ENCODE measurements at regions not wholly inside any gene's neighbourhood (a gene's known extent, or its start where the extent isn't known, plus 50 kb on each side); places are given as distances from the start of the nearest gene placed in this dataset.

DNA sequence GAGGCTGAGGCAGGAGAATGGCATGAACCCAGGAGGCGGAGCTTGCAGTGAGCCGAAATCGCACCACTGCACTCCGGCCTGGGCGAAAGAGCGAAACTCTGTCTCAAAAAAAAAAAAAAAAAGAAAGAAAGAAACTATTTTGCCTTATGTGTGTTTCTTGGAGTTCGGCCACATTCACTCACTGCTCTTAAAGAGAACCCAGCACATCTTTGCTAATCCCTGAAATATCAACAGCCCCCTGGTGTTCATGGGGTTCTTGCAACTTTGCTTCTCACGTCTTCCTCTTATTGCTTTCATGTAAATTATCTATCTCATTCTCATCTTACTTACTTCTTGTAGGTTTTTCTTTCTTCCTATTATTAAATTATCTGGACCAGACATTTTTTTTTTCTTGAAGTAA lies 126.3 kb upstream of the ASTN2 start:
- TF ChIP-seq, protein P1, sequence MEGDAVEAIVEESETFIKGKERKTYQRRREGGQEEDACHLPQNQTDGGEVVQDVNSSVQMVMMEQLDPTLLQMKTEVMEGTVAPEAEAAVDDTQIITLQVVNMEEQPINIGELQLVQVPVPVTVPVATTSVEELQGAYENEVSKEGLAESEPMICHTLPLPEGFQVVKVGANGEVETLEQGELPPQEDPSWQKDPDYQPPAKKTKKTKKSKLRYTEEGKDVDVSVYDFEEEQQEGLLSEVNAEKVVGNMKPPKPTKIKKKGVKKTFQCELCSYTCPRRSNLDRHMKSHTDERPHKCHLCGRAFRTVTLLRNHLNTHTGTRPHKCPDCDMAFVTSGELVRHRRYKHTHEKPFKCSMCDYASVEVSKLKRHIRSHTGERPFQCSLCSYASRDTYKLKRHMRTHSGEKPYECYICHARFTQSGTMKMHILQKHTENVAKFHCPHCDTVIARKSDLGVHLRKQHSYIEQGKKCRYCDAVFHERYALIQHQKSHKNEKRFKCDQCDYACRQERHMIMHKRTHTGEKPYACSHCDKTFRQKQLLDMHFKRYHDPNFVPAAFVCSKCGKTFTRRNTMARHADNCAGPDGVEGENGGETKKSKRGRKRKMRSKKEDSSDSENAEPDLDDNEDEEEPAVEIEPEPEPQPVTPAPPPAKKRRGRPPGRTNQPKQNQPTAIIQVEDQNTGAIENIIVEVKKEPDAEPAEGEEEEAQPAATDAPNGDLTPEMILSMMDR (IDR thresholded peaks at IDR 0.05) = no peak
- Histone ChIP-seq H3K27ac (no peak overlapping the region), H3K4me1 (no peaks in the 10 kb centered on the region), H3K4me3 (no peak overlapping the region), H3K36me3 (no peaks in the 10 kb centered on the region), H3K9me3 (no peaks in the 10 kb centered on the region), H3K27me3 (no peaks in the 10 kb centered on the region)
- DNase-seq (ENCODE audit: low spot score in 2 of 2) = no peak
- intact Hi-C loops (cut with DNase I) = no loop called here

DNA sequence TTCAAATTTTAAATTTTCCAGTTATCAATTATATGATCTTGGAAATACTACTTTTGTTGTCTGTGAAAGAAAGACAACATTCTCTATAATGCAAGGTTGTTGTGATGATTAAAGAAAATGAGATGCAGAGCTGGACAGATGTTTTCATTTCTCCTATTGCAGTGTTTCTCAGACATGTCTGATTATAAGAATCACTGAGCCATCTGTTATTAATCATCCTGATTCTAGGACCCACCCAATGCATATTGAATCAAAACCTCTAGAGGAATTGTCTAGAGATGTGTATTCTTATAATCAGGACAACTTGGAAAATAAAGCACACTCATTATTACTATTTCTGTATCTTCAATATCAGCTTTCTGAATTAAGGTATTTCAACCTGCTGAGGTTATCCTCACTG lies 121.1 kb upstream of the ASTN2 start:
- intact Hi-C loops (cut with DNase I) = no loop called here
- no peak overlapping the region for H3K27ac ChIP-seq
- no peaks in the 10 kb centered on the region for H3K27me3 ChIP-seq
- TF ChIP-seq, protein P1 (IDR thresholded peaks at IDR 0.05) = no peak
- H3K9me3 ChIP-seq = no peaks in the 10 kb centered on the region
- H3K4me1 ChIP-seq = no peaks in the 10 kb centered on the region
- no peak overlapping the region for H3K4me3 ChIP-seq
- no peaks in the 10 kb centered on the region for H3K36me3 ChIP-seq
- no peak for DNase-seq (ENCODE audit: low spot score in 2 of 2)

DNA sequence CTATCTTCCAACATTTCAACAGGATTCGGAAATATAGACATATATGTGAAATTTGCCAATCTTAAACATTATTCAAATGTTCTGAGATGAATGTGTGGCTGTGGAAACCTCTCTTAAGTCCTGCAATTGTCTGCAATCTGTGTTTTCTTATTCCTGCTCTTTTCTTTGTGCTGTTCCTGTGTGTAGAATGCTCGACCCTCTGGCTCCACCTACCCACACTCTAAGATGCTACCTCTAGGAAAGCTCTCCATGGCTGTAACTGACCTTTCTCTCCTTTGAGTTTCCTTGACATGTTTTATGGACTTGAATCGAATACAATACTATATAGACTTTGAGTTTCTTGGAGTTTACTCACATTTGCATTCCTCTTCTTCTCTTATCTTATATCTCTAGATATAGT lies 120.6 kb upstream of the ASTN2 start:
- Histone ChIP-seq H3K4me1 (no peaks in the 10 kb centered on the region), H3K4me3 (no peak overlapping the region), H3K27me3 (no peaks in the 10 kb centered on the region), H3K9me3 (no peaks in the 10 kb centered on the region), H3K27ac (no peak overlapping the region), H3K36me3 (no peaks in the 10 kb centered on the region)
- DNase-seq (ENCODE audit: low spot score in 2 of 2) = no peak
- TF ChIP-seq, protein P1 (IDR thresholded peaks at IDR 0.05) = no peak
- intact Hi-C loops (cut with DNase I) = no loop called here

DNA sequence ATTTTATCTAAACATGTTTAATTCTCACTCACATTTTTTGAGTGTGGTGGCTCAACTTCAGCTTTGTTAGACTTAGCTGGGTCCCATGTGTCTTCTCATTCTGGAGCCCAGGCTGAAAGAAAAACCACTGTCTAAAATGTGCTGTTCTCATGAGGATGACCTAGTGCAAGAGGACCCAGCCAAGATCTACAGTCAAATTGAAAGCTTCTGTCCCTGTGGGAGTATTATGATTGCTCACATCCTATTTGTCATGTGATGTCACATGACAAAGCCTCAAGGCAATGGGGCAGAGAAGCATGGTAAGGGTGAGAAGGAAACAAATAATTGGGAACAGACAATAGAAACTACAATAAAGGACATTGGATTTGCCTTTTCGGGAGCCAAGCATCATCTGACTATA lies 113.4 kb upstream of the ASTN2 start:
- intact Hi-C loops (cut with DNase I) = no loop called here
- no peak for DNase-seq (ENCODE audit: low spot score in 2 of 2)
- Histone ChIP-seq H3K27me3 (no peaks in the 10 kb centered on the region), H3K4me1 (no peaks in the 10 kb centered on the region), H3K27ac (no peak overlapping the region), H3K36me3 (no peaks in the 10 kb centered on the region), H3K4me3 (no peak overlapping the region), H3K9me3 (no peaks in the 10 kb centered on the region)
- TF ChIP-seq, protein P1 (IDR thresholded peaks at IDR 0.05) = no peak

DNA sequence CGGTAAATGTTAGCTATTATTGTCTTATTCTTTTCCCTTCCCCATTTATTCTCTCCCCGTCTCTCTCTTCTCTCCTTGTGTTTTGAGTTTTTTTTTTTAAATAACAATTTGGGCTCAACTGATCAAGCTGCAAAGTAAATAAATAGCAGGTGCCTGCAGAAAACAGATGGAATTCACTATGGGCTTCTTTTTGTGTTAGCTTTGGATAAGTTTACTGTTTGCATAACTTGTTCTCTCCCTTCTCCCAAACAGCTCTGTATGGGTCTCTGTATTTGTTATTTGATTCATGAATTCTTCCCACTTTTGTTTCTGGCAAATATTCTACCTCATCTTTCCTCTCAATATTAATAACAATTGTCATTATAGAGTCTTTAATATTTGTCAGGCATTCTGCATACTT lies 111.8 kb upstream of the ASTN2 start:
- H3K36me3 ChIP-seq = no peaks in the 10 kb centered on the region
- TF ChIP-seq, protein P1 (IDR thresholded peaks at IDR 0.05) = no peak
- no peaks in the 10 kb centered on the region for H3K4me1 ChIP-seq
- no peak overlapping the region for H3K4me3 ChIP-seq
- intact Hi-C loops (cut with DNase I) = no loop called here
- no peak for DNase-seq (ENCODE audit: low spot score in 2 of 2)
- no peak overlapping the region for H3K27ac ChIP-seq
- no peaks in the 10 kb centered on the region for H3K27me3 ChIP-seq
- H3K9me3 ChIP-seq = no peaks in the 10 kb centered on the region

DNA sequence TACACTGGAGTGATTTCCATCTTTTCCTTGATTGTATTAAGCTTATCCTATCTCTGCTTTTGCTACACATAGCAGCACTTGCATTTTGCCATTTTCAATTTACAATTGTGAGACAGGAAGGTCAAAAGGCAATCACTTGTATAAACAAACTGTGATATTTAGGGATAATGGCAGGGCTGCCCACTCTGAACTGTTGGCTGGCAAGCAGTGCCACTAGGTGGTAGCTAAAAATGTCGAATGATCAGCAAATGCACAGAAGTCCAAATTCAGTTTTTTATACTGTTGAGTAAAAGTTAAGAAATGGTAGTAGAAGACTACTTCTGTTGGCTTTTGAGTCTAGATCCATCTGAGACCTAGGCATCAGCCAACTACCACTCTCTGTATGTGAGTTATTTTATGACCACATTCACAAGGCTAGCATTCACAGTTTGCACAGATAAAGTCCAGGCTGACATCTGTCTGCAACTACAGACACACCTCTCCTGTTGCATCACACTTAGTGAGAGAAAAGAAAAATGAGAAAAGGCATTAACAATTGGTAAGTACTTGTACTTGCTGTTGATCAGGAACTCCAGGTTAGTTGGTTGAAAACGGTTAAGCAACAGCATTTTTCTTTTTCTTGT lies 108.8 kb upstream of the ASTN2 start:
- TF ChIP-seq, protein P1 (IDR thresholded peaks at IDR 0.05) = no peak

More for the DNA sequence above, 108.8 kb upstream of the ASTN2 start:
- Histone ChIP-seq H3K27me3 (no peaks in the 10 kb centered on the region), H3K36me3 (no peaks in the 10 kb centered on the region), H3K9me3 (no peaks in the 10 kb centered on the region), H3K4me1 (no peaks in the 10 kb centered on the region), H3K4me3 (no peak overlapping the region), H3K27ac (no peak overlapping the region)
- intact Hi-C loops (cut with DNase I) = no loop called here
- no peak for DNase-seq (ENCODE audit: low spot score in 2 of 2)
